NCI-H2227 treated with DMSO at 0.1 percent for 48 hours (cell line): ENCODE measurements at regions not wholly inside any gene's neighbourhood (a gene's known extent, or its start where the extent isn't known, plus 50 kb on each side); places are given as distances from the start of the nearest gene placed in this dataset.

Experiments
- DNase-seq: peaks from one replicate; lab custom pipeline; 2025; lab: John Stamatoyannopoulos, UW

DNA sequence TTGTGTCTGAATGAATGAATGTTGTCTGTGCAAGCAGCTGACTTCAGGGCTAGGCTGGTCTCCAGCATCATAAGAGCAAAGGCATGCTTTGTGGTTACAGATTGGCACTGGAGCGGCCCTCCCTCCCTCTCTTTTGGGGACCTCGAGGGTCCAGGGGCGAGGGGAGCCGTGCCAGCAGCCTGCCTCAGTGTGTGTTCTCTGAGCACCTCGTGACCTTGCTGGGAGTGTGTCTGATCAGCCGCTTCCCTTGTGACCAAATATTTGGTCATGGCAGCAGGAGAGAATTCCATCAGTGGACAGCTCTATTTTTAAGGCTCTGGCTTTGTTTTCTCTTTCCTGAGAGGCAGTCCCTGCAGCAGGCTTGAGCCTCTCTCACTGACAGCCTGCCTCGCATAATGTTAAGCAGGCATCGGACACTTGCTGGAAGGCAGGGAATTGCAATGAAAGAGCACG is 329.7 kb downstream of the UQCRFS1 start:
- no peak for DNase-seq

DNA sequence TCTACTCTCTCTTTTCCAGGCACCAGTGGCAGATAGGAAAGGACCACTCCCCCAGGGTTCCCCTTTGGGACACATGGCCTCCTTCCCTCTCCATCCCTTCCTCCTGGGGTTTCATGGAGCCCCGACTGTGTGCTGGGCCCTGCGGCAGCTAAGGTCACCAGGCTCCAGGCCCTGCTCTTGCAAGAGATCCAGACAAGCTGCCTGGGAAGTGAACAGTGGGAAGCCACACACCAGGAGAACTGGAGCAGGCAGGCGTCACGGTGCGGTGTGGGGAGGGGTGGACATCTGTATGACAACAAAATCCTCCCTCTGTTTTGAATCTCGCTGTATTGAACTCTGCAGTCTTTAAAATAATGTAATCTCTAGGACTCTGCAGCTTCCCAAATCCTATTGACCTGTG is 330.1 kb downstream of the UQCRFS1 start:
- DNase-seq: no peak

DNA sequence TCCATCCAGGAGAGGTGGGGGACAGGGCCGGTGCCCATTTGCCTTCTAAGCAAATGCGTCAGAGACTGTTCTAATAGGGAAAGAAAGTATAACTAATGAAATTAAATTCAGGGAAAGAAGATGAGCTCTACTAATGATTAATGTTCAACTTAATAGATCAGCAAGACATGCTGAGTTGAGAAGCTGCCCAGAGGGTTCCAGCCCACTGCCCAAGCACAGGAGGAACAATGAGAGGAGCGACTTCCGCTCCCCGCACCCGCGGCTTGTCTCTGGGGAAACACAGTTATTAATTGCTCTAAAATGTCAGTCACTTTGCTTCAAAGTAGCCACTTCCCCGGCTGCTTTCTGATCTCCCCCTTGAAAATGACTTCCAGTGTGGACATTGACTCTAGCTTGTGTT is 331.3 kb downstream of the UQCRFS1 start:
- DNase-seq: peak; percentile 90

GRCh38 chr19:28880735-28881401 is 332.1 kb downstream of the UQCRFS1 start:
- peak; percentile 96 for DNase-seq

DNA sequence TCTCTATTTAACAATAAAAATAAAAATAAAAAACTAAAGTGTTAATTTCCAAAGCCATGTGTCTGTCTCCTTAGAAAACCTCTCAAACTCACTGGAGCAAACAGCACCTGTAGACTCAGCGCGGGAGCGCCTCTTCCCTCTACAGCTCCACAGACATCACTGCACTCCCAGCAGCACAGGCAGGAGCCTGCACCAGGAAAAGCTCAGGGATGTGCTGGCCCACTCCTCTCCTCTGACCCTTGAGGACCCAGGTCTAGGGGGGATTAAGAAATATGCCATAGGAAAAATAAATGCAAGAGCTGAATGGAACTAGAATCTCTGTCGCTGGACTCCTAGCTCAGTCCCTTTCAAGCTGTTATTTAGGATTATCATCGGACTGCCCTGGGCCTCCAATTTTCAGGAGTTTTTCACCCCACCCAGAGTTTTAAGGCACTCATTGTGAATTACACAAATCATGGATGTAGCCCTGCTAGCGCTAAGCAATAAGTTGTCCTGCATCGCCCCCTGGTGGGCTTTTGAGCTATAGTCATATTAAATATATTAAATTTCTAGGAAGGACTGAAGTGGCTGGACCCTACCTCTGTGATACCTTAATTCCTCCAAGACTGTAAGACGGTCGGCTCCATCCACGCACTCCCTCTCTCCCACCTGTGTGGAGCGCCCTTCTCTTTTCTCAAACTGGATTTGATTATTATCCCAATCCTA is 333.9 kb downstream of the UQCRFS1 start:
- peak; percentile 100 for DNase-seq

DNA sequence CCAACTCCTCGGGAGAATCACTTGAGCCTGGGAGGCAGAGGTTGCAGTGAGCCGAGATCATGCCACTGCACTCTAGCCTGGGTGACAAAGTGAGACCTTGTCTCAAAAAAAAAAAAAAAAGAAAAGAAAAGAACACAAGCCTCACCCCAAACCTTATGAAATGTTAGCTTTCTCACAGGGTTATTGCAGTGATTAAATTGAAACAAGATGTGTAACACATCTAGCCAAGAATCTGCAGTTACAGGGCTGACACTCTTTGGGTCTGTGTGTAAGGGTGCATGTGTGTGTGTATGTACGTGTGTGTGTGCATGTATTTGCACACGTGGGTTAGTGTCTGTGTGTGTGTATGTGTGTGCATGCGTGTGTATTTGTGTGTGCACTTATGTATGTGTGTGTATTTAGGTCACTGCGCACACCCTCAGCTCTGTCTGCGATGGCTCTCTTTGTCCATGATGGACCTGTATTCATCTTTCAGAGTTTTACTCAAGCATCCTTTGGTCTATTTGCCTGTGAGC is 336.3 kb downstream of the UQCRFS1 start:
- DNase-seq: no peak

GRCh38 chr19:28874742-28875141 is 338.2 kb downstream of the UQCRFS1 start:
- no peak for DNase-seq

GRCh38 chr19:28873301-28873700 is 339.6 kb downstream of the UQCRFS1 start:
- no peak for DNase-seq

- no peak for DNase-seq
Measured at GRCh38 chr19:28871099-28871725, 341.7 kb downstream of the UQCRFS1 start.

GRCh38 chr19:28869459-28869858 is 343.5 kb downstream of the UQCRFS1 start:
- DNase-seq: no peak

DNA sequence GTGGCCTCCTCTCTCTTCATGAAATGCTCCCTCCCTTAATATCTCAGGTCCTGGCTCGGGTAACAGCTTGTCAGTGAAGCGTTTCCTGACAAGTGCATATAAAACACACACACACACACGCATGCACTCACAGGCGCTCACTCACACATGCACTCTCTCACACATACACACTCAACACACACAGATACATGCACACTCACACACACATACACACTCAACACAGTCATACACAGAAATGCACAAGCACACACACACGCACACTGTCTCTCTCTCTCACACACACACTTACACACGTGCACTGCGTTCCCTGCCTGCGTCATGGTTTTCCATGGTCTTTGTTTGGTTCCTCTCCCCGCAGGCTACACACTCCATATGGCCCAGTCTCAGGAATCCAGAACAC is 344.1 kb downstream of the UQCRFS1 start:
- no peak for DNase-seq

- DNase-seq: no peak
Measured at GRCh38 chr19:28867978-28868377, 345.0 kb downstream of the UQCRFS1 start.

- peak; percentile 41 for DNase-seq
Measured at GRCh38 chr19:28864577-28865042, 348.3 kb downstream of the UQCRFS1 start.

DNA sequence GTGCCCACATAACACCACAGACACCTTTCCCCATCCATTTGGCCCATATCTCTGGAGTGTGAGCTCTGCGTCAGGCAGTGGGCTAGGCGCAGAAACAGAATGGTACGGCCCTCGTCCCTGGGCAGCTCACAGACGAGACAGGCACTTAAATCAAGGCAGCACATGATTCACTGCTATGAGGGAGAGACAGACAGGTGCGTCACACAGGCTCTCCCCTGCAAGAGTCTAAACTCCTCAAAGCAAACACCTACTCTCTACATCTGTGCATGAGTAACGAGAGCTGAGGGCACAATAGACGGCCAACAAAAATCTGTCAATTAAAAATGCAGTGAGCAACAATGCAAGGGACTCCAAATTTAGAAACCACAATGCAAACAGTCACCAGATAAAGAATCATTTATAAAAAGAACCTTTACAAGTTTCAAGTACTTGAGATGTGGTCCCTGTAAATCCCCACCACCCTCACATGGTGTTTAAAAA is 348.9 kb downstream of the UQCRFS1 start:
- DNase-seq: no peak

- no peak for DNase-seq
Measured at GRCh38 chr19:28862238-28862637, 350.7 kb downstream of the UQCRFS1 start.

DNA sequence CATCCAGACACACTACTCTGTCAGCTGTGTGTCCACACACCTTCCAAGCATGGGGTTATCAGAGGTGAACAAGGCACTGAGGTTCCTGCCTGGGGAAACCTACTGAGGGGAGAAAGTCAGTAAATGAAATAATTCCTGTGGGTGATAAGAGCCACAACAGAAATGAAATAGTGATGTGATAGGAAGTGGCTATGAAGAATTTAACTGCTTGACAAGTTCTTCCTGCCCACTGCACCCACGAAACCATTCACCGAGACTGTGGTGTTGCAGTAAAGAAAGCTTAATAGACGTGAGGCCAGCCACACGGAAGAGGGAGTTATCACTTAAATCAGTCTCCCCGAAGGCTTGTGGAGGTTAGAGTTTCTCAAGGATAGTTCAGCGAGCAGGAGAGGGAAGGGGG is 353.1 kb downstream of the UQCRFS1 start:
- DNase-seq: no peak

DNA sequence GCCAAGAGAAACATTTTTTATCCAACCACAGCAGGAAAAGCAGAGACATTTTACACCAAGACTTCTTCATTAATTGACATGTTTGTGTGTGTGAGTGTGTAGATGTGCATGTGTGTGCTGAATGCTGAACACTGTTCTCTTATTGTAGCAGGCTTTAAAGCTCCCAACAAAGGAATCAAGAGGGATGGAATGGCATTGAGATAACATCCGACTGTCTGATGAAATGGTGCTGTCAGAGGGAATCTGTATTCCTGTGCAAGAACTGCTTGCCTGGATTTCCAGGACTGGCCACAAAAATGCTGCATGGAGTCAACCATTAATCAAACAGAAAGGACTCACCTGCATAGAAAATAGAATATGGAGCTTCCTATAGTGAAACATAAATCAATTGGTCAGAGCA is 354.0 kb downstream of the UQCRFS1 start:
- no peak for DNase-seq

DNA sequence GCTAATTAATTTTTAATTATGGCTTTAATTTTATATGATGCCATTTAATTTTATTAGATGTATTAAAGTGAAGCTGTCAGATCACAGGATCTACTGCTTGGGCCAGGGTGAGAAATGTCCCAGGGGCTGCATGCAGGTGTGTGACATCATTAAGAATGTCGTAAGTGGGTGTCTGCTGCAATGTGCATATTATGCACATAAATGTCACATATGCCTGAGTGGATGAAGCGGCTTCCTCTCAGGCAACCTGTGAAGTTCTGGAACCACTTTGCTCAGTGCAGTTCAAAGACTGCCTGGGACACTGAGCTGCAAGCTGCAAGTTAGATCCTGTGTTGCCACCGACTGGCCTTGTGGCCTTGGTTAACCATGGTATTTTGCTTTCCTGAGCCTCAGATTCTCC is 355.0 kb downstream of the UQCRFS1 start:
- DNase-seq: no peak

DNA sequence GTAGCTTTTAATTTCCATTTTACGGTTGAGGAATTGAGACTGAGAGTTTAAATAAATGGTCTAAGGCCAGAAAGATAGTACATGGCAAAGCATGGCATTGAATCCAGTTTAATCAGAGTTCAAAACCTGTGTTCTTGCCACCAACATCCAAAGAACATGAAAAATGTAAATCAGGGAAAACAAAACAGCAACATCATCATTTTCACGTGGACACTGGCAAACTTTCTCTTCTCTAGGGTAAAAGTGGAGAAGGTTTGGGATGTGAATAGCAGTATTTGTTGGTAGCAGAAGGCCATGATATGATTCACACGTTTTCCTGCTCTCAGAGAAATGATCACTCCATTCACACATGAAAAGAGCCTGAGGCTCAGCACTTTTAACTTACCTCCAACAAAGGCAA is 357.7 kb downstream of the UQCRFS1 start:
- DNase-seq: no peak

DNA sequence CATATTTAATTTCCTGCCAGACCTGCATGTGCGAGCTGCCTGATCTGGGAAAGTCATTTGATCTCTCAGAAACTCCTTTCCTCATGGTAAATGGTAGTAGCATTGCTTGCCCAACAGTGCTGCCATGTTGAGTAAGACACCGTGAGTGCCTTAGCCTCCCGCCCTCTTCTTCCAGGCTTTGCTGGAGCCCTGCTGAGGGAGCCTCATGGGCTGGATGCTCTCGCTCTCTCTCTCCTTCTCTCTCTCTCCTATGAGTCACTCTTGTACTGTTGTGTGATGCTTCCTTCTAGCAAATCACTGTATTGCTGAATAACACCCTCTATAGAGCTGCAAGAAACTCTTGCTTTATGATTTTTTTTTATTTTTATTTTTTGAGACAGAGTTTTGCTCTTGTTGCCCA is 365.5 kb downstream of the UQCRFS1 start:
- no peak for DNase-seq

- DNase-seq: no peak
Measured at GRCh38 chr19:28846094-28846812, 366.7 kb downstream of the UQCRFS1 start.
